PC-3 (cell line): ENCODE measurements at regions not wholly inside any gene's neighbourhood (a gene's known extent, or its start where the extent isn't known, plus 50 kb on each side); places are given as distances from the start of the nearest gene placed in this dataset.

ENCODE experiments used
- ATAC-seq: fragments of 200-7000 bp; cut with Tn5 transposase; 2 replicates; pipeline ENCODE4 v1.9.1; 2020; ENCODE audit warnings: mild to moderate bottlenecking, moderate library complexity
- BruUV-seq: library from RNA; stranded (reverse); fragments of 400-500 nt; replicated peaks from 2 replicates; lab custom pipeline; 2021; lab: Mats Ljungman, UMichigan
- CTCF ChIA-PET: fragments of 300-600 bp; sonication (Branson Sonifier 250); formaldehyde crosslinking; loops from one replicate; lab custom pipeline; 2022; ENCODE audit warnings: antibody characterized with exemption; lab: Charles Lee
- POLR2A ChIA-PET: fragments of 300-600 bp; sonication (Branson Sonifier 250); formaldehyde crosslinking; loops from one replicate; lab custom pipeline; 2022; ENCODE audit warnings: antibody characterized with exemption; ENCODE audit not compliant: unreplicated experiment; lab: Charles Lee
- DNase-seq: peaks from one replicate; pipeline ENCODE4 v3.0.0-alpha.2; 2015
- H2AFZ ChIP-seq: fragments of 300-600 bp; sonication (generic); 2 replicates; pipeline ENCODE4 v1.6.0; 2016; ENCODE audit warnings: antibody characterized with exemption, low read length
- H3F3A ChIP-seq: fragments of 300-600 bp; sonication (generic); one replicate; pipeline ENCODE4 v1.6.0; 2017; ENCODE audit warnings: antibody characterized with exemption, low read length, control low read depth, mild to moderate bottlenecking; ENCODE audit not compliant: unreplicated experiment
- H3K27ac ChIP-seq: fragments of 300-600 bp; sonication (generic); 2 replicates; pipeline ENCODE4 v1.5.1; 2016; ENCODE audit warnings: mild to moderate bottlenecking, low read length
- H3K27me3 ChIP-seq: fragments of 300-600 bp; sonication (generic); 2 replicates; pipeline ENCODE4 v1.6.1; 2016; ENCODE audit warnings: low read length, mixed read lengths
- H3K36me3 ChIP-seq: fragments of 300-600 bp; sonication (generic); 2 replicates; pipeline ENCODE4 v1.6.1; 2016; ENCODE audit warnings: low read depth, mixed run types, low read length, mixed read lengths
- H3K4me1 ChIP-seq: fragments of 300-600 bp; sonication (generic); 2 replicates; pipeline ENCODE4 v1.5.1; 2016; ENCODE audit warnings: low read length; ENCODE audit not compliant: insufficient read depth
- H3K4me2 ChIP-seq: fragments of 300-600 bp; sonication (generic); 2 replicates; pipeline ENCODE4 v1.6.0; 2016; ENCODE audit warnings: low read length
- H3K4me3 ChIP-seq: fragments of 300-600 bp; sonication (generic); 2 replicates; pipeline ENCODE4 v1.5.1; 2016; ENCODE audit warnings: mild to moderate bottlenecking, low read length, mixed read lengths
- H3K79me2 ChIP-seq: fragments of 300-600 bp; sonication (generic); 2 replicates; pipeline ENCODE4 v1.6.1; 2017; ENCODE audit warnings: low read length, mixed read lengths
- H3K9ac ChIP-seq: fragments of 300-600 bp; sonication (generic); 2 replicates; pipeline ENCODE4 v1.6.0; 2016; ENCODE audit warnings: mild to moderate bottlenecking, low read length
- H3K9me2 ChIP-seq: fragments of 300-600 bp; sonication (generic); replicated peaks from 2 replicates; pipeline ENCODE4 v1.6.1; 2016; ENCODE audit warnings: mixed run types, low read length, mixed read lengths
- H3K9me3 ChIP-seq: fragments of 300-600 bp; sonication (generic); 2 replicates; pipeline ENCODE4 v1.6.1; 2016; ENCODE audit warnings: low read length, mixed read lengths
- H4K20me1 ChIP-seq: fragments of 300-600 bp; sonication (generic); 2 replicates; pipeline ENCODE4 v1.6.1; 2016; ENCODE audit warnings: low read length, mixed read lengths
- EZH2 ChIP-seq: fragments of 300-600 bp; sonication (generic); IDR thresholded peaks from one replicate; pipeline ENCODE4 v1.6.1; 2017; ENCODE audit warnings: antibody characterized with exemption, mild to moderate bottlenecking, low read length; ENCODE audit not compliant: unreplicated experiment
- EZH2phosphoT487 ChIP-seq: fragments of 300-600 bp; sonication (generic); IDR thresholded peaks from 2 replicates; pipeline ENCODE4 v1.6.1; 2018; ENCODE audit warnings: mild to moderate bottlenecking, antibody characterized with exemption, low read length, borderline replicate concordance
- intact Hi-C: fragments of 100-400 bp; cut with micrococcal nuclease; formaldehyde crosslinking; loops from 2 replicates; pipeline ENCODE4 v1.9.0; 2023
- TF ChIP-seq, protein P1 (sequence below): fragments of 300-600 bp; sonication (generic); conservative IDR thresholded peaks from 2 replicates; pipeline ENCODE4 v1.5.1; 2017; ENCODE audit warnings: antibody characterized with exemption, low read depth, mild to moderate bottlenecking, low read length

- intact Hi-C loops: loop anchor here (1.0 kb wide), 1 partner anchor 10 kb away; no protein-coding TSS in a partner anchor
- Histone ChIP-seq H3K4me3 (no peak overlapping the region), H3K36me3 (no peaks in the 10 kb centered on the region), H3K4me1 (peaks cover 3% of the 10 kb centered on the region), H3K27ac (peak overlapping the region; percentile 70), H3K9me3 (no peaks in the 10 kb centered on the region), H3K79me2 (no peaks in the 10 kb centered on the region), H3F3A (no peaks in the 10 kb centered on the region), H2AFZ (no peak overlapping the region), H3K4me2 (0 out of 2 replicates have a peak overlapping the region, but pooled peaks have one; percentile 37), H3K27me3 (no peaks in the 10 kb centered on the region), H3K9ac (no peak overlapping the region), H4K20me1 (no peaks in the 10 kb centered on the region), H3K9me2 (no peaks in the 10 kb centered on the region)
- TF ChIP-seq EZH2: no peak
- TF ChIP-seq, protein P1, sequence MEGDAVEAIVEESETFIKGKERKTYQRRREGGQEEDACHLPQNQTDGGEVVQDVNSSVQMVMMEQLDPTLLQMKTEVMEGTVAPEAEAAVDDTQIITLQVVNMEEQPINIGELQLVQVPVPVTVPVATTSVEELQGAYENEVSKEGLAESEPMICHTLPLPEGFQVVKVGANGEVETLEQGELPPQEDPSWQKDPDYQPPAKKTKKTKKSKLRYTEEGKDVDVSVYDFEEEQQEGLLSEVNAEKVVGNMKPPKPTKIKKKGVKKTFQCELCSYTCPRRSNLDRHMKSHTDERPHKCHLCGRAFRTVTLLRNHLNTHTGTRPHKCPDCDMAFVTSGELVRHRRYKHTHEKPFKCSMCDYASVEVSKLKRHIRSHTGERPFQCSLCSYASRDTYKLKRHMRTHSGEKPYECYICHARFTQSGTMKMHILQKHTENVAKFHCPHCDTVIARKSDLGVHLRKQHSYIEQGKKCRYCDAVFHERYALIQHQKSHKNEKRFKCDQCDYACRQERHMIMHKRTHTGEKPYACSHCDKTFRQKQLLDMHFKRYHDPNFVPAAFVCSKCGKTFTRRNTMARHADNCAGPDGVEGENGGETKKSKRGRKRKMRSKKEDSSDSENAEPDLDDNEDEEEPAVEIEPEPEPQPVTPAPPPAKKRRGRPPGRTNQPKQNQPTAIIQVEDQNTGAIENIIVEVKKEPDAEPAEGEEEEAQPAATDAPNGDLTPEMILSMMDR: no peak
- no peak for TF ChIP-seq EZH2phosphoT487
- CTCF ChIA-PET: no interaction called here
- peak; percentile 98 for ATAC-seq
- DNase-seq: peak; percentile 89
- POLR2A ChIA-PET: interaction anchor here (0.7 kb wide), 1 partner anchor 12 kb away, joined by 4 read pairs; no protein-coding TSS in a partner anchor
- BruUV-seq: no TSS peak
Observed at GRCh38 chr2:122873951-122874350, 1118.5 kb downstream of the TSN start.

DNA sequence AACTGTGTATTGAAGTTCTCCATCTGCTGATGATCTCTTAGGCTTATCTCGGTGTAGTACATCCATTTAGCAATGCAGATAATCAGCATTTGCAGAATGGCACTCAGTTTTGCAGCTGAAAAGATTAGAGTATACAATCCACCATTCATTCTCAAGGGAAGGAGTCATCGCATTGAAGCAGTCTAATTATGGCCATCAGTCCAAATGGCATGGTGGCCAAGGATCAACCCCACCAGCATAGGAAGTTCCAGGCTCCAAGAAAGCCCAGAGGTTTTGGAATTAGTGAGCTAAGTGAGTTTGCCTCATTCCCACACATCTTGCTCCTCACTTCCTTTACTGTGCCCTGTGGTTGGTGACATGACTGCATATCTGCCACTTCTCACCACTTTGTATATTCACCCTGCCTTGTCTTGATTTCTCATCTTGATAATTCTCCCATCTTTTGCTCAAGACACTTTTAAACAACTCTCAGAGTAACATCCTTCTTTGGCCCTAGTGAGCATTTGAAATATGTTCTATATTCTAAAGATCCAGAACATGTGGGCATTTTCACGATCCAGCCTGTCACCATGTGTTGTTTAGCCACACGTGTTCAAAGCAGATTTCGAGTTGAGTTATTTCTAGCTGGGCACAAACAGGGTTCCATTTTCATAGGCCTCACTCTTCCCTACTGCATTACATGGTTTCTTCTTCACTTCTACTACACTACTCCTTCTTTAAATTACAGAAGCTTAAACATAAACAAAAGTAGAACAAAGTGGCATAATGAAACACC is 1119.8 kb downstream of the TSN start:
- H3K4me2 ChIP-seq: no peak overlapping the region
- peaks cover 3% of the 10 kb centered on the region for H3K4me1 ChIP-seq
- no peaks in the 10 kb centered on the region for H3K9me3 ChIP-seq
- no peaks in the 10 kb centered on the region for H4K20me1 ChIP-seq
- CTCF ChIA-PET: no interaction called here
- BruUV-seq: no TSS peak
- ATAC-seq: no peak
- no peak overlapping the region for H2AFZ ChIP-seq
- H3K27me3 ChIP-seq: no peaks in the 10 kb centered on the region
- no peak overlapping the region for H3K27ac ChIP-seq
- no peak overlapping the region for H3K9ac ChIP-seq
- TF ChIP-seq EZH2phosphoT487 (no peak), EZH2 (no peak)
- TF ChIP-seq, protein P1: no peak
- no peak for DNase-seq
- no peaks in the 10 kb centered on the region for H3F3A ChIP-seq
- H3K4me3 ChIP-seq: no peak overlapping the region
- no peaks in the 10 kb centered on the region for H3K79me2 ChIP-seq
- no peaks in the 10 kb centered on the region for H3K36me3 ChIP-seq
- intact Hi-C loops: no loop called here
- POLR2A ChIA-PET: no interaction called here
- no peaks in the 10 kb centered on the region for H3K9me2 ChIP-seq

DNA sequence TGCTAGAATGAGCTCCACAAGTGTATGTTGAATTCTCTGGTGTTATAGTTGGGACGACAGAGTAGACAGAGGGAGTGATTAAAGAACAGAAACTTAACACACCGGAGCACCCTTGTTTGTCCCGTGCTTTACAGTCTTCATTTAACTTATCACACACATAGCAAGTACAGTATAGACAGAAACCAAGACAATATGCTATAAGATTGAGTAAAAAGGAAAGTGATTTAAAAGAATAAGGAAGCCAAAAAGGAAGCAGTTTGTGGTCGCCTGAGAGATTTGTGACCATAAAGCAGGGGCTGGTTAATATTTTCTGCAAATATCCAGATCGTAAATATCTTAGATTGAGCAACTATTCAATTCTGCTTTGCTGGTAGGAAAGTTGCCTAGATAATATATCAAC is 1128.4 kb downstream of the TSN start:
- ChIA-PET POLR2A (no interaction called here), CTCF (no interaction called here)
- no peaks in the 10 kb centered on the region for H3K79me2 ChIP-seq
- intact Hi-C loops: loop anchor here (1.0 kb wide), 1 partner anchor 10 kb away; no protein-coding TSS in a partner anchor
- TF ChIP-seq EZH2phosphoT487 (no peak), EZH2 (no peak)
- TF ChIP-seq, protein P1: no peak
- H3K27ac ChIP-seq: peak overlapping the region; percentile 87
- H3F3A ChIP-seq: no peaks in the 10 kb centered on the region
- no peak overlapping the region for H3K4me2 ChIP-seq
- no peaks in the 10 kb centered on the region for H3K9me3 ChIP-seq
- ATAC-seq (no peak), DNase-seq (no peak)
- H4K20me1 ChIP-seq: no peaks in the 10 kb centered on the region
- no peaks in the 10 kb centered on the region for H3K36me3 ChIP-seq
- no peak overlapping the region for H3K4me3 ChIP-seq
- H3K27me3 ChIP-seq: no peaks in the 10 kb centered on the region
- no peak overlapping the region for H2AFZ ChIP-seq
- no TSS peak for BruUV-seq
- no peaks in the 10 kb centered on the region for H3K9me2 ChIP-seq
- H3K4me1 ChIP-seq: peaks cover 18% of the 10 kb centered on the region
- H3K9ac ChIP-seq: no peak overlapping the region
